GM12878 (cell line): ENCODE measurements at regions not wholly inside any gene's neighbourhood (a gene's known extent, or its start where the extent isn't known, plus 50 kb on each side); places are given as distances from the start of the nearest gene placed in this dataset.

Experiments
- ATAC-seq: fragments of 200-7000 bp; cut with Tn5 transposase; 3 replicates; pipeline ENCODE4 v1.9.1; 2020; ENCODE audit warnings: mild to moderate bottlenecking, moderate library complexity
- BruUV-seq: library from RNA; stranded (reverse); fragments of 400-500 nt; replicated peaks from 2 replicates; lab custom pipeline; 2021; lab: Mats Ljungman, UMichigan
- CTCF ChIA-PET: fragments of 300-600 bp; sonication (Branson Sonifier 250); formaldehyde crosslinking; extraction: SDS; loops from one replicate; lab custom pipeline; 2021; ENCODE audit warnings: inconsistent platforms; lab: Yijun Ruan, JAX
- POLR2A ChIA-PET: fragments of 350-600 bp; formaldehyde crosslinking; extraction: SDS; loops from one replicate; lab custom pipeline; 2021; ENCODE audit warnings: inconsistent platforms; lab: Charles Lee
- RAD21 ChIA-PET: fragments of 300-600 bp; sonication (Branson Sonifier 250); formaldehyde crosslinking; loops from one replicate; lab custom pipeline; 2023; ENCODE audit warnings: antibody characterized with exemption; ENCODE audit not compliant: unreplicated experiment; lab: Charles Lee
- SMC1A ChIA-PET: fragments of 300-600 bp; sonication (Branson Sonifier 250); formaldehyde crosslinking; loops from one replicate; lab custom pipeline; 2023; ENCODE audit not compliant: unreplicated experiment, uncharacterized antibody; lab: Charles Lee
- DNase-seq: peaks from one replicate; pipeline ENCODE4 v3.0.0-alpha.2; 2011; ENCODE audit warnings: low read depth, low spot score
- FAIRE-seq: peaks from 3 replicates; lab custom pipeline; 2011; peaks lifted over from hg19 to GRCh38; lab: Jason Lieb, UNC
- H2AFZ ChIP-seq: 2 replicates; pipeline ENCODE4 v1.6.0; 2011; ENCODE audit warnings: low read depth, low read length, control low read depth; ENCODE audit not compliant: control insufficient read depth
- H3K27ac ChIP-seq: 2 replicates; pipeline ENCODE4 v1.5.1; 2011; ENCODE audit warnings: control low read depth; ENCODE audit not compliant: control insufficient read depth, insufficient read depth
- H3K27me3 ChIP-seq, 2 experiments: replicated peaks in 1 of 2; 2 replicates each; pipeline versions ENCODE4 v1.6.0 to v1.6.1; 2011; ENCODE audit warnings: low read length in 1 of 2; ENCODE audit not compliant: control insufficient read depth in 2 of 2, insufficient read depth in 2 of 2
- H3K36me3 ChIP-seq, 2 experiments: 2 replicates each; pipeline ENCODE4 v1.5.1; 2011; ENCODE audit warnings: low read length in 1 of 2; ENCODE audit not compliant: control insufficient read depth in 2 of 2, insufficient read depth in 2 of 2
- H3K4me1 ChIP-seq: 2 replicates; pipeline ENCODE4 v1.6.1; 2011; ENCODE audit warnings: mild to moderate bottlenecking, low read length, moderate library complexity, mixed read lengths; ENCODE audit not compliant: control insufficient read depth, insufficient read depth
- H3K4me2 ChIP-seq: 2 replicates; pipeline ENCODE4 v1.6.0; 2011; ENCODE audit warnings: control low read depth; ENCODE audit not compliant: control insufficient read depth, insufficient read depth
- H3K4me3 ChIP-seq: fragments of 200-600 bp; sonication (generic); 2 replicates; pipeline ENCODE4 v1.5.1; 2016
- H3K79me2 ChIP-seq: 2 replicates; pipeline ENCODE4 v1.6.0; 2011; ENCODE audit warnings: low read length; ENCODE audit not compliant: control insufficient read depth, insufficient read depth
- H3K9ac ChIP-seq: 2 replicates; pipeline ENCODE4 v1.8.0; 2011; ENCODE audit warnings: low read length, control low read depth, mixed read lengths; ENCODE audit not compliant: control insufficient read depth, insufficient read depth
- H3K9me3 ChIP-seq: replicated peaks from 3 replicates; pipeline ENCODE4 v1.5.1; 2011; ENCODE audit warnings: mild to moderate bottlenecking, low read length; ENCODE audit not compliant: control insufficient read depth, insufficient read depth
- H4K20me1 ChIP-seq: 2 replicates; pipeline ENCODE4 v1.6.0; 2011; ENCODE audit not compliant: control insufficient read depth, insufficient read depth
- BHLHE40 ChIP-seq, 2 experiments: fragments of 450-650 bp in 1 of 2; IDR thresholded peaks; 2 replicates each; pipeline ENCODE4 v1.6.1; 2011 to 2017; ENCODE audit warnings: low read depth in 2 of 2, borderline replicate concordance in 1 of 2, improper control_type of control experiment in 1 of 2, low read length in 1 of 2, mild to moderate bottlenecking in 1 of 2
- CREB1 ChIP-seq: IDR thresholded peaks from 2 replicates; pipeline ENCODE4 v1.6.1; 2012; ENCODE audit warnings: low read depth, mild to moderate bottlenecking, inconsistent platforms
- HCFC1 ChIP-seq: fragments of 150-350 bp; IDR thresholded peaks from 2 replicates; pipeline ENCODE4 v1.6.1; 2014; ENCODE audit warnings: low read length
- RAD21 ChIP-seq: IDR thresholded peaks from 2 replicates; pipeline ENCODE4 v1.6.1; 2011; ENCODE audit warnings: mild to moderate bottlenecking, low read depth, low read length, moderate library complexity; ENCODE audit not compliant: insufficient read depth
- WGBS: methylation state at CpG from one replicate; pipeline ENCODE4 v1.1.6; 2016; ENCODE audit warnings: low lambda C conversion rate; ENCODE audit not compliant: insufficient replicate concordance, insufficient coverage; ENCODE audit errors: missing lambda C conversion rate; 5-methylcytosine and 5-hydroxymethylcytosine counted together
- in situ Hi-C: fragments of 300-500 bp; cut with MboI; formaldehyde crosslinking; loops from 9 replicates; pipeline ENCODE4 v1.14.3; 2018; ENCODE audit warnings: mixed read lengths
- intact Hi-C: fragments of 100-400 bp; cut with micrococcal nuclease; formaldehyde crosslinking; loops from one replicate; pipeline ENCODE4 v1.14.2; 2022; ENCODE audit not compliant: unreplicated experiment
- TF ChIP-seq, protein P1 (sequence below): fragments of 450-650 bp; formaldehyde crosslinking; IDR thresholded peaks from 2 replicates; pipeline ENCODE4 v1.4.0; 2022; ENCODE audit warnings: mild to moderate bottlenecking, moderate library complexity
- TF ChIP-seq, protein P2 (sequence below): IDR thresholded peaks from 2 replicates; pipeline ENCODE4 v1.6.1; 2011; ENCODE audit warnings: borderline replicate concordance, low read depth, mild to moderate bottlenecking, moderate library complexity, low read length; ENCODE audit not compliant: insufficient read depth, poor library complexity, severe bottlenecking

DNA sequence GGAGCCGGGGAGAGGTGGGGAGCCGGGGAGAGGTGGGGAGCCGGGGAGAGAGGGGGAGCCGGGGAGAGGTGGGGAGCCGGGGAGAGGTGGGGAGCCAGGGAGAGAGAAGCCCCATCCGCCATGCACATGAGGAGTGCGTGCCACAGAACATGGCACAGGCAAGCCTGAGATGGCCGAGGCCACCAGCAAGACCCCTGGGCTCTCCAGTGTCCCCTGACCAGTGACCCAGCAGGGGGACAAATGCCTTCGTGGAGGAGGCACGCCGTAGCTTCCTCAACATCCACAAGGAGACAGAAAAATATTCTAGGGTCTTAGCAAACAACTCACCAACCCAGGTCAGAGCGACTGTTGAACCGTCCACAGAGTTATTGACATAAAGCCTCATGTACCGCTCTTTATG lies 618.8 kb downstream of the TBC1D22A start:
- 49% methylated on average over 8 of the region's 14 CpGs for WGBS
- no peaks in the 10 kb centered on the region for H3K79me2 ChIP-seq

More for the DNA sequence above, 618.8 kb downstream of the TBC1D22A start:
- CTCF ChIA-PET = no interaction called here
- ATAC-seq (no peak), DNase-seq (no peak), FAIRE-seq (no peak)
- H3K4me2 ChIP-seq = no peak overlapping the region
- no peak overlapping the region for H3K27ac ChIP-seq
- in situ Hi-C loops = no loop called here
- RAD21 ChIA-PET = no interaction called here
- no peak overlapping the region for H3K9ac ChIP-seq
- no peaks in the 10 kb centered on the region; the same call in 2 of the 3 replicates for H3K9me3 ChIP-seq
- no peak for TF ChIP-seq BHLHE40 (IDR thresholded peaks at IDR 0.05; ENCODE audit: borderline replicate concordance in 1 of 2, low read depth in 2 of 2, low read length in 1 of 2)
- TF ChIP-seq, protein P1, sequence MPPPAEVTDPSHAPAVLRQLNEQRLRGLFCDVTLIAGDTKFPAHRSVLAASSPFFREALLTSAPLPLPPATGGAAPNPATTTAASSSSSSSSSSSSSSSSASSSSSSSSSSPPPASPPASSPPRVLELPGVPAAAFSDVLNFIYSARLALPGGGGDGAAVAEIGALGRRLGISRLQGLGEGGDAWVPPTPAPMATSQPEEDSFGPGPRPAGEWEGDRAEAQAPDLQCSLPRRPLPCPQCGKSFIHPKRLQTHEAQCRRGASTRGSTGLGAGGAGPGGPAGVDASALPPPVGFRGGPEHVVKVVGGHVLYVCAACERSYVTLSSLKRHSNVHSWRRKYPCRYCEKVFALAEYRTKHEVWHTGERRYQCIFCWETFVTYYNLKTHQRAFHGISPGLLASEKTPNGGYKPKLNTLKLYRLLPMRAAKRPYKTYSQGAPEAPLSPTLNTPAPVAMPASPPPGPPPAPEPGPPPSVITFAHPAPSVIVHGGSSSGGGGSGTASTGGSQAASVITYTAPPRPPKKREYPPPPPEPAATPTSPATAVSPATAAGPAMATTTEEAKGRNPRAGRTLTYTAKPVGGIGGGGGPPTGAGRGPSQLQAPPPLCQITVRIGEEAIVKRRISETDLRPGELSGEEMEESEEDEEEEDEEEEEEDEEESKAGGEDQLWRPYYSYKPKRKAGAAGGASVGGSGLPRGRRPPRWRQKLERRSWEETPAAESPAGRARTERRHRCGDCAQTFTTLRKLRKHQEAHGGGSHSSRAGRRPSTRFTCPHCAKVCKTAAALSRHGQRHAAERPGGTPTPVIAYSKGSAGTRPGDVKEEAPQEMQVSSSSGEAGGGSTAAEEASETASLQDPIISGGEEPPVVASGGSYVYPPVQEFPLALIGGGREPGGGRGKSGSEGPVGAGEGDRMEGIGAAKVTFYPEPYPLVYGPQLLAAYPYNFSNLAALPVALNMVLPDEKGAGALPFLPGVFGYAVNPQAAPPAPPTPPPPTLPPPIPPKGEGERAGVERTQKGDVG (CRISPR knock-in tag) = no peak
- no peak for TF ChIP-seq HCFC1
- TF ChIP-seq, protein P2, sequence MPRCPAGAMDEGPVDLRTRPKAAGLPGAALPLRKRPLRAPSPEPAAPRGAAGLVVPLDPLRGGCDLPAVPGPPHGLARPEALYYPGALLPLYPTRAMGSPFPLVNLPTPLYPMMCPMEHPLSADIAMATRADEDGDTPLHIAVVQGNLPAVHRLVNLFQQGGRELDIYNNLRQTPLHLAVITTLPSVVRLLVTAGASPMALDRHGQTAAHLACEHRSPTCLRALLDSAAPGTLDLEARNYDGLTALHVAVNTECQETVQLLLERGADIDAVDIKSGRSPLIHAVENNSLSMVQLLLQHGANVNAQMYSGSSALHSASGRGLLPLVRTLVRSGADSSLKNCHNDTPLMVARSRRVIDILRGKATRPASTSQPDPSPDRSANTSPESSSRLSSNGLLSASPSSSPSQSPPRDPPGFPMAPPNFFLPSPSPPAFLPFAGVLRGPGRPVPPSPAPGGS = no peak
- TF ChIP-seq RAD21 = no peak
- no peak for TF ChIP-seq CREB1
- H3K27me3 ChIP-seq = no peaks in the 10 kb centered on the region
- H3K4me3 ChIP-seq = no peak overlapping the region
- SMC1A ChIA-PET = no interaction called here
- no peaks in the 10 kb centered on the region for H4K20me1 ChIP-seq
- H2AFZ ChIP-seq = no peak overlapping the region
- BruUV-seq = no TSS peak
- H3K36me3 ChIP-seq = no peaks in the 10 kb centered on the region
- intact Hi-C loops = no loop called here
- no peaks in the 10 kb centered on the region for H3K4me1 ChIP-seq
- POLR2A ChIA-PET = no interaction called here
